CD14-positive monocyte (primary cell): ENCODE measurements at regions not wholly inside any gene's neighbourhood (a gene's known extent, or its start where the extent isn't known, plus 50 kb on each side); places are given as distances from the start of the nearest gene placed in this dataset.

Source experiments
- DNase-seq, 3 donors: peaks; one replicate each; pipeline ENCODE4 v3.0.0-alpha.2; 2011 to 2022
- H2AFZ ChIP-seq: 2 replicates; pipeline ENCODE4 v1.6.0; 2012; ENCODE audit warnings: mild to moderate bottlenecking, low read depth, low read length, inconsistent platforms; ENCODE audit not compliant: insufficient read depth, poor library complexity, severe bottlenecking
- H3K27ac ChIP-seq, 2 donors: 1 replicate in 1 of 2; 2 replicates in 1 of 2; pipeline ENCODE4 v1.5.1; 2012 to 2013; ENCODE audit warnings: low read length in 2 of 2, control low read depth in 1 of 2, inconsistent platforms in 1 of 2, low read depth in 1 of 2, mild to moderate bottlenecking in 1 of 2
- H3K27me3 ChIP-seq, 2 donors: one replicate each; pipeline versions ENCODE4 v1.6.0 to v1.6.1; 2011 to 2013; ENCODE audit warnings: low read length in 2 of 2; ENCODE audit not compliant: control insufficient read depth in 2 of 2, insufficient read depth in 2 of 2
- H3K36me3 ChIP-seq, 2 donors: replicated peaks in 1 of 2; 1 replicate in 1 of 2; 2 replicates in 1 of 2; pipeline versions ENCODE4 v1.5.1 to v1.6.1; 2012 to 2013; ENCODE audit warnings: low read length in 2 of 2, control low read depth in 1 of 2, inconsistent platforms in 1 of 2, mild to moderate bottlenecking in 1 of 2; ENCODE audit not compliant: insufficient read depth in 2 of 2, control insufficient read depth in 1 of 2
- H3K4me1 ChIP-seq, 2 donors: 1 replicate in 1 of 2; 2 replicates in 1 of 2; pipeline versions ENCODE4 v1.5.1 to v1.6.1; 2012 to 2013; ENCODE audit warnings: low read length in 2 of 2, control low read depth in 1 of 2, inconsistent platforms in 1 of 2, mild to moderate bottlenecking in 1 of 2, moderate library complexity in 1 of 2; ENCODE audit not compliant: insufficient read depth in 2 of 2, control insufficient read depth in 1 of 2
- H3K4me2 ChIP-seq: replicated peaks from 2 replicates; pipeline ENCODE3; 2012; ENCODE audit warnings: low read length, moderate library complexity, mild to moderate bottlenecking; ENCODE audit not compliant: poor library complexity, severe bottlenecking; ENCODE audit errors: extremely low read depth
- H3K4me3 ChIP-seq, 3 experiments: fragments of 200-600 bp in 1 of 3; sonication (generic) in 1 of 3; replicated peaks in 1 of 3; 1 replicate in 2 of 3; 2 replicates in 1 of 3; pipeline ENCODE4 v1.5.1; 2011 to 2013; ENCODE audit warnings: low read length in 3 of 3, mild to moderate bottlenecking in 3 of 3, control low read depth in 2 of 3, low read depth in 2 of 3, inconsistent platforms in 1 of 3, moderate library complexity in 1 of 3
- H3K79me2 ChIP-seq: 2 replicates; pipeline ENCODE4 v1.6.0; 2012; ENCODE audit warnings: mild to moderate bottlenecking, control low read depth, inconsistent platforms, low read length, moderate library complexity; ENCODE audit not compliant: insufficient read depth
- H3K9ac ChIP-seq: 2 replicates; pipeline ENCODE4 v1.6.0; 2017; ENCODE audit warnings: low read length, mild to moderate bottlenecking; ENCODE audit not compliant: insufficient read depth, poor library complexity, severe bottlenecking
- H3K9me3 ChIP-seq, 2 donors: replicated peaks in 1 of 2; 1 replicate in 1 of 2; 2 replicates in 1 of 2; pipeline versions ENCODE4 v1.5.1 to v1.6.1; 2012 to 2013; ENCODE audit warnings: low read length in 2 of 2, control low read depth in 1 of 2; ENCODE audit not compliant: control insufficient read depth in 1 of 2, insufficient read depth in 1 of 2
- H4K20me1 ChIP-seq: 2 replicates; pipeline ENCODE4 v1.6.0; 2012; ENCODE audit warnings: mild to moderate bottlenecking, low read length, control low read depth, moderate library complexity; ENCODE audit not compliant: insufficient read depth
- H3K27ac Mint-ChIP-seq, 7 donors: one replicate each; pipeline ENCODE4 v1.8.0; 2020; ENCODE audit warnings: mild to moderate bottlenecking in 7 of 7, mixed read lengths in 7 of 7, moderate library complexity in 6 of 7, inconsistent platforms in 2 of 7
- H3K27me3 Mint-ChIP-seq, 3 donors: one replicate each; pipeline ENCODE4 v1.8.0; 2021 to 2022; ENCODE audit warnings: low read depth in 3 of 3, mild to moderate bottlenecking in 3 of 3, mixed read lengths in 3 of 3, moderate library complexity in 3 of 3, inconsistent platforms in 1 of 3
- H3K36me3 Mint-ChIP-seq, 2 donors: one replicate each; pipeline ENCODE4 v1.8.0; 2020; ENCODE audit warnings: mixed read lengths in 2 of 2, inconsistent platforms in 1 of 2, mild to moderate bottlenecking in 1 of 2
- H3K4me1 Mint-ChIP-seq: one replicate; pipeline ENCODE4 v1.8.0; 2020; ENCODE audit warnings: mild to moderate bottlenecking, mixed read lengths
- H3K4me3 Mint-ChIP-seq, 2 donors: one replicate each; pipeline ENCODE4 v1.8.0; 2020; ENCODE audit warnings: mild to moderate bottlenecking in 2 of 2, mixed read lengths in 2 of 2, moderate library complexity in 1 of 2
- H3K9me3 Mint-ChIP-seq, 7 donors: one replicate each; pipeline ENCODE4 v1.8.0; 2020 to 2022; ENCODE audit warnings: mixed read lengths in 7 of 7, mild to moderate bottlenecking in 6 of 7, moderate library complexity in 6 of 7, inconsistent platforms in 2 of 7
- CTCF ChIP-seq: fragments of 200-600 bp; IDR thresholded peaks from one replicate; pipeline ENCODE4 v1.8.0; 2022; ENCODE audit warnings: antibody characterized with exemption, mild to moderate bottlenecking
- WGBS: methylation state at CpG from one replicate; pipeline ENCODE4 v1.1.5; 2013; ENCODE audit warnings: missing lambda C conversion rate; ENCODE audit not compliant: insufficient coverage; 5-methylcytosine and 5-hydroxymethylcytosine counted together
- intact Hi-C, 2 donors: fragments of 100-400 bp; cut with micrococcal nuclease; formaldehyde crosslinking; loops; one replicate each; pipeline versions ENCODE4 v1.15.0 to v1.15.1; 2023

GRCh38 chr2:60054571-60055340 is 498.7 kb downstream of the BCL11A start:
- peaks cover 2% of the 10 kb centered on the region for H3K4me1 Mint-ChIP-seq
- no peak for DNase-seq
- no peak for TF ChIP-seq CTCF
- Histone ChIP-seq H3K4me2 (no peak overlapping the region), H3K27me3 (no peaks in the 10 kb centered on the region), H3K9ac (no peak overlapping the region), H2AFZ (no peak overlapping the region), H3K36me3 (no peaks in the 10 kb centered on the region), H3K4me3 (no peak overlapping the region), H4K20me1 (no peaks in the 10 kb centered on the region), H3K27ac (no peak overlapping the region), H3K9me3 (no peaks in the 10 kb centered on the region), H3K79me2 (no peaks in the 10 kb centered on the region), H3K4me1 (no peaks in the 10 kb centered on the region)
- peaks cover 0 to 4% (median 2%) of the 10 kb centered on the region in 3 donors for H3K27me3 Mint-ChIP-seq
- no peak overlapping the region for H3K4me3 Mint-ChIP-seq
- intact Hi-C loops, result no loop called here
- no peak overlapping the region for H3K27ac Mint-ChIP-seq
- WGBS, result 94% methylated on average over 3 of the region's 6 CpGs
- H3K36me3 Mint-ChIP-seq, result no peaks in the 10 kb centered on the region
- peaks cover 0 to 5% (median 0%) of the 10 kb centered on the region in 7 donors for H3K9me3 Mint-ChIP-seq

GRCh38 chr2:60053791-60054190 is 499.7 kb downstream of the BCL11A start:
- Mint-ChIP-seq H3K27me3 (peaks cover 0 to 4% (median 2%) of the 10 kb centered on the region in 3 donors), H3K4me1 (no peaks in the 10 kb centered on the region), H3K36me3 (no peaks in the 10 kb centered on the region), H3K9me3 (peaks cover 0 to 5% (median 0%) of the 10 kb centered on the region in 7 donors), H3K4me3 (no peak overlapping the region), H3K27ac (no peak overlapping the region)
- no peaks in the 10 kb centered on the region for H3K36me3 ChIP-seq
- no peak overlapping the region for H3K4me2 ChIP-seq
- no peak overlapping the region for H3K4me3 ChIP-seq
- no peaks in the 10 kb centered on the region for H3K27me3 ChIP-seq
- no peak overlapping the region for H3K27ac ChIP-seq
- 60% methylated on average over 1 of the region's 4 CpGs for WGBS
- TF ChIP-seq CTCF, result no peak
- no peaks in the 10 kb centered on the region for H3K4me1 ChIP-seq
- H2AFZ ChIP-seq, result no peak overlapping the region
- no peak for DNase-seq
- H4K20me1 ChIP-seq, result no peaks in the 10 kb centered on the region
- H3K9me3 ChIP-seq, result no peaks in the 10 kb centered on the region
- no peak overlapping the region for H3K9ac ChIP-seq
- intact Hi-C loops, result no loop called here
- H3K79me2 ChIP-seq, result no peaks in the 10 kb centered on the region
